ENCODE measurements at regions not wholly inside any gene's neighbourhood (a gene's known extent, or its start where the extent isn't known, plus 50 kb on each side); places are given as distances from the start of the nearest gene placed in this dataset.

- Mint-ChIP-seq H3K4me3 (no peak overlapping the region), H3K36me3 (ENCODE audit: low read depth) (no peaks in the 10 kb centered on the region), H3K27me3 (ENCODE audit: low read depth) (no peaks in the 10 kb centered on the region), H3K4me1 (peaks cover 55% of the 10 kb centered on the region), H3K27ac (peak overlapping the region in 1 of 3 experiments; percentile 50), H3K9me3 (no peaks in the 10 kb centered on the region)
- TF ChIP-seq, protein P1, sequence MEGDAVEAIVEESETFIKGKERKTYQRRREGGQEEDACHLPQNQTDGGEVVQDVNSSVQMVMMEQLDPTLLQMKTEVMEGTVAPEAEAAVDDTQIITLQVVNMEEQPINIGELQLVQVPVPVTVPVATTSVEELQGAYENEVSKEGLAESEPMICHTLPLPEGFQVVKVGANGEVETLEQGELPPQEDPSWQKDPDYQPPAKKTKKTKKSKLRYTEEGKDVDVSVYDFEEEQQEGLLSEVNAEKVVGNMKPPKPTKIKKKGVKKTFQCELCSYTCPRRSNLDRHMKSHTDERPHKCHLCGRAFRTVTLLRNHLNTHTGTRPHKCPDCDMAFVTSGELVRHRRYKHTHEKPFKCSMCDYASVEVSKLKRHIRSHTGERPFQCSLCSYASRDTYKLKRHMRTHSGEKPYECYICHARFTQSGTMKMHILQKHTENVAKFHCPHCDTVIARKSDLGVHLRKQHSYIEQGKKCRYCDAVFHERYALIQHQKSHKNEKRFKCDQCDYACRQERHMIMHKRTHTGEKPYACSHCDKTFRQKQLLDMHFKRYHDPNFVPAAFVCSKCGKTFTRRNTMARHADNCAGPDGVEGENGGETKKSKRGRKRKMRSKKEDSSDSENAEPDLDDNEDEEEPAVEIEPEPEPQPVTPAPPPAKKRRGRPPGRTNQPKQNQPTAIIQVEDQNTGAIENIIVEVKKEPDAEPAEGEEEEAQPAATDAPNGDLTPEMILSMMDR (IDR thresholded peaks at IDR 0.05; ENCODE audit: unreplicated experiment in 3 of 3) = no peak
These were observed 1235.3 kb upstream of the ZEB2 start for GRCh38 chr2:145755019-145755837.

DNA sequence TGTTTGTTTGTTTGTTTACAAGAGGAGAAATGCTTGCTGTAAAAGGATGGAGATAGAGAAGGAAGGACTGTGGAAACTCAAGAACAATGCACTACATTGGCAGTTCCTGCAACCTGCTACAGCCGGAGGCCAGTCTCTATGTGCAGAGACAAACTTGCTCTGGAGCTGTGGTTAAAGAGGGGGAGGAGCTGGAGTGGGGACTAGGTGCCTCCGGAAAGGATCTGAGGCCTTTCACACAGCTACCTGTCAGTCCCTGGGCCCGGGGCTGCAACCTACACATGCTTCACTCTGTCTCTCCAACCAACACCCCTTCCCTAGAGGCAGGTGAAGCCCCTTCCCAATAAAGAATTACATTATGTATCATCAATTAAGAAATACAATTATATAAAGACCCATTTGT, 1234.0 kb upstream of the ZEB2 start:
- H3K36me3 Mint-ChIP-seq (ENCODE audit: low read depth) = no peaks in the 10 kb centered on the region

GRCh38 chr2:145753041-145753608, 1233.2 kb upstream of the ZEB2 start:
- TF ChIP-seq, protein P1 (IDR thresholded peaks at IDR 0.05; ENCODE audit: unreplicated experiment in 3 of 3) = no peak
- no peak overlapping the region for H3K4me3 Mint-ChIP-seq
- H3K9me3 Mint-ChIP-seq = no peaks in the 10 kb centered on the region
- peaks cover 57% of the 10 kb centered on the region for H3K4me1 Mint-ChIP-seq
- H3K27ac Mint-ChIP-seq = peak overlapping the region; percentile 60 to 78 (median 71)
- no peaks in the 10 kb centered on the region for H3K27me3 Mint-ChIP-seq (ENCODE audit: low read depth)
- H3K36me3 Mint-ChIP-seq (ENCODE audit: low read depth) = no peaks in the 10 kb centered on the region

More for the DNA sequence above, 1234.0 kb upstream of the ZEB2 start:
- no peak overlapping the region for H3K4me3 Mint-ChIP-seq
- no peaks in the 10 kb centered on the region for H3K9me3 Mint-ChIP-seq
- no peaks in the 10 kb centered on the region for H3K27me3 Mint-ChIP-seq (ENCODE audit: low read depth)
- peak overlapping the region in 2 of 3 experiments; percentile 60 to 71 for H3K27ac Mint-ChIP-seq
- TF ChIP-seq, protein P1 (IDR thresholded peaks at IDR 0.05; ENCODE audit: unreplicated experiment in 3 of 3) = no peak
- H3K4me1 Mint-ChIP-seq = peaks cover 56% of the 10 kb centered on the region

DNA sequence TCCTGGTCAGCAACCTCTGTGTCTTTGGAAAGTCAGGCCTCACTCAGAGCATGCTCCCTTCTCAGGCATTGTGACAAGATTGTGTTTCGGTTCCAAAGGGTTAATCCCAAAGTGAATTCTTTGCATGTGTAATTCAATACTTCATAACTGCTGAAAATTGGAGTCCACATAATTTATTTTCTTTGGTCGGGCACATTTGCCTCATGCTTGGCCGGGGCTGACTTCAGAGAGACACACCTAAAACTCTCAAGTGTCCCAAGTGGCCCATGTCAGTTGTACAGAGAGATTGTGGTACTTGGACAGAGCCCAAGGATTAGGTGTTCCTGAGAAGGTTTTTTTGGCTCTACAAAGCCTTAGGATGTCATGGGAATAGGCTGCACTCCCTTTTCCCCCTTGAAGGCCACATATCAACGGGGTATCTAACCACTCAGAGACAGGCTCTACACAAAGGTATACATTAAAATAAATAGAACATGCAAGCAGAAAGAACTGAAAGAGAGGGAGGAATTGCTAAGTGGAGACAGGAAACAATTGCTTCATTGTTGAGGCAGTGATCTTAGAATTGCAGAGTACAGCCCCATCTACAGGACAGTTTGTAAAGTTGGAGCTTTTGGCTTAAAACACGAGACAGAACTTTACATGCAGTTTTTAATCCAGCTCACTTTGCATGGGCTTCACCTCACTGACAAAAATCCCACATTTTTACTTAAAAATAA, 1232.3 kb upstream of the ZEB2 start:
- TF ChIP-seq, protein P1 (IDR thresholded peaks at IDR 0.05; ENCODE audit: unreplicated experiment in 3 of 3) = peak; percentile 69 to 87 (median 75)
- no peaks in the 10 kb centered on the region for H3K27me3 Mint-ChIP-seq (ENCODE audit: low read depth)
- H3K9me3 Mint-ChIP-seq = no peaks in the 10 kb centered on the region
- H3K27ac Mint-ChIP-seq = peak overlapping the region; percentile 54 to 71 (median 60)
- H3K36me3 Mint-ChIP-seq (ENCODE audit: low read depth) = no peaks in the 10 kb centered on the region
- H3K4me3 Mint-ChIP-seq = peak overlapping the region in 1 of 3 experiments; percentile 26
- peaks cover 62% of the 10 kb centered on the region for H3K4me1 Mint-ChIP-seq

DNA sequence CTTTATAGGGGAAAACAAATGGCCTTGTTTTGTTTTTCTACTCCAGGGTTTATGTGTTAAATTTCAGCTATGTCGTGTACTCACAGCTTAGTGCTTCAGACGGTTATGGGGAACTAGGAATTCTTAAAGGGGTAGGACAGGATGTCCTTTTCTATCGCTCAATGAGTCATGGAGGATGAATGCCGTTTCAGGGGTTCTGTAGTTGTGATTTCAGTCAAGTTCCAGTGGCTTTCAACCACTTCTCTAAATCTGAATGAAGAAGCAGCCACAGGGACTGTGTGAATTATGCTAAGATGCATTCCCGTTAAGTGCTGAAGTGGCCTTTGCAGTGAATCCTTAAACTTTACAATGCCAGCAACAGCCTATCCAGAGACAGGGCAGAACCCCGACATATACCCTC, 1231.7 kb upstream of the ZEB2 start:
- H3K36me3 Mint-ChIP-seq (ENCODE audit: low read depth) = no peaks in the 10 kb centered on the region
- TF ChIP-seq, protein P1 (IDR thresholded peaks at IDR 0.05; ENCODE audit: unreplicated experiment in 3 of 3) = no peak
- H3K27ac Mint-ChIP-seq = peak overlapping the region; percentile 54 to 71 (median 60)
- no peaks in the 10 kb centered on the region for H3K9me3 Mint-ChIP-seq
- H3K4me1 Mint-ChIP-seq = peaks cover 62% of the 10 kb centered on the region
- H3K4me3 Mint-ChIP-seq = peak overlapping the region in 1 of 3 experiments; percentile 8
- no peaks in the 10 kb centered on the region for H3K27me3 Mint-ChIP-seq (ENCODE audit: low read depth)
